ENCODE measurements at regions not wholly inside any gene's neighbourhood (a gene's known extent, or its start where the extent isn't known, plus 50 kb on each side); places are given as distances from the start of the nearest gene placed in this dataset.

- TF ChIP-seq, protein P1, sequence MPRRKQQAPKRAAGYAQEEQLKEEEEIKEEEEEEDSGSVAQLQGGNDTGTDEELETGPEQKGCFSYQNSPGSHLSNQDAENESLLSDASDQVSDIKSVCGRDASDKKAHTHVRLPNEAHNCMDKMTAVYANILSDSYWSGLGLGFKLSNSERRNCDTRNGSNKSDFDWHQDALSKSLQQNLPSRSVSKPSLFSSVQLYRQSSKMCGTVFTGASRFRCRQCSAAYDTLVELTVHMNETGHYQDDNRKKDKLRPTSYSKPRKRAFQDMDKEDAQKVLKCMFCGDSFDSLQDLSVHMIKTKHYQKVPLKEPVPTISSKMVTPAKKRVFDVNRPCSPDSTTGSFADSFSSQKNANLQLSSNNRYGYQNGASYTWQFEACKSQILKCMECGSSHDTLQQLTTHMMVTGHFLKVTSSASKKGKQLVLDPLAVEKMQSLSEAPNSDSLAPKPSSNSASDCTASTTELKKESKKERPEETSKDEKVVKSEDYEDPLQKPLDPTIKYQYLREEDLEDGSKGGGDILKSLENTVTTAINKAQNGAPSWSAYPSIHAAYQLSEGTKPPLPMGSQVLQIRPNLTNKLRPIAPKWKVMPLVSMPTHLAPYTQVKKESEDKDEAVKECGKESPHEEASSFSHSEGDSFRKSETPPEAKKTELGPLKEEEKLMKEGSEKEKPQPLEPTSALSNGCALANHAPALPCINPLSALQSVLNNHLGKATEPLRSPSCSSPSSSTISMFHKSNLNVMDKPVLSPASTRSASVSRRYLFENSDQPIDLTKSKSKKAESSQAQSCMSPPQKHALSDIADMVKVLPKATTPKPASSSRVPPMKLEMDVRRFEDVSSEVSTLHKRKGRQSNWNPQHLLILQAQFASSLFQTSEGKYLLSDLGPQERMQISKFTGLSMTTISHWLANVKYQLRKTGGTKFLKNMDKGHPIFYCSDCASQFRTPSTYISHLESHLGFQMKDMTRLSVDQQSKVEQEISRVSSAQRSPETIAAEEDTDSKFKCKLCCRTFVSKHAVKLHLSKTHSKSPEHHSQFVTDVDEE (CRISPR knock-in tag; IDR thresholded peaks at IDR 0.05) = no peak
- TF ChIP-seq GLIS3 (CRISPR knock-in tag; IDR thresholded peaks at IDR 0.05) (no peak), CSDC2 (CRISPR knock-in tag; IDR thresholded peaks at IDR 0.05) (no peak), ZNF8 (CRISPR knock-in tag; IDR thresholded peaks at IDR 0.05) (no peak), PATZ1 (CRISPR knock-in tag; IDR thresholded peaks at IDR 0.05; ENCODE audit: borderline replicate concordance) (no peak), POU6F1 (CRISPR knock-in tag; IDR thresholded peaks at IDR 0.05; ENCODE audit: borderline replicate concordance, low read depth) (no peak), ZC3H10 (CRISPR knock-in tag; IDR thresholded peaks at IDR 0.05) (no peak), CSRNP3 (CRISPR knock-in tag; IDR thresholded peaks at IDR 0.05) (no peak), RARB (CRISPR knock-in tag; IDR thresholded peaks at IDR 0.05) (no peak), BACH2 (CRISPR knock-in tag; IDR thresholded peaks at IDR 0.05; ENCODE audit: borderline replicate concordance) (no peak)
- ATAC-seq = no peak
Observed at GRCh38 chr11:29486301-29486700, 530.5 kb downstream of the KCNA4 start.

GRCh38 chr11:29485641-29486040, 531.2 kb downstream of the KCNA4 start:
- no peak for ATAC-seq
- TF ChIP-seq PPARA (CRISPR knock-in tag; IDR thresholded peaks at IDR 0.05; ENCODE audit: borderline replicate concordance) (no peak), GLIS3 (CRISPR knock-in tag; IDR thresholded peaks at IDR 0.05) (no peak)

DNA sequence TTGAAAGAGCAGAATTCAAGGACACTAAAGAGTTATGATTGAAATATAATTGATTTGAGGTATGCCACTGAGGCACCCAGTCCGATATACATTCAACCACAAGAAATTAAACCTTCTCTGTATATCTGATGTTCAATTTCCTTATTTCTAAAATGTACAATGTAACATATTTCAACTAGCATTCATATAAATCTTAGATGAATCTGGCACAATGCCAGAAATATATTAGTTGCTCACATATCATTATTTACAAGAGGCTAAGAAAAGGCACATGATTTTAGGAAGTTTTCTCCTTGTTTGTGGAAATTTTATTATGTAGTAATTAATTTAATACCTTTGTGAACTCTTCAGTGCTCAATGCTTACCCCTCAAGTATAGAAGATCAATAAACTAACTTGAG, 532.3 kb downstream of the KCNA4 start:
- ATAC-seq = no peak
- TF ChIP-seq ZNF70 (CRISPR knock-in tag; IDR thresholded peaks at IDR 0.05) (no peak), ZC3H10 (CRISPR knock-in tag; IDR thresholded peaks at IDR 0.05) (no peak), ARNTL (CRISPR knock-in tag; IDR thresholded peaks at IDR 0.05; ENCODE audit: borderline replicate concordance, low read depth) (no peak), OSR1 (CRISPR knock-in tag; IDR thresholded peaks at IDR 0.05) (no peak), BACH2 (CRISPR knock-in tag; IDR thresholded peaks at IDR 0.05; ENCODE audit: borderline replicate concordance) (no peak), ZNF8 (CRISPR knock-in tag; IDR thresholded peaks at IDR 0.05) (no peak), PATZ1 (CRISPR knock-in tag; IDR thresholded peaks at IDR 0.05; ENCODE audit: borderline replicate concordance) (no peak), PPARA (CRISPR knock-in tag; IDR thresholded peaks at IDR 0.05; ENCODE audit: borderline replicate concordance) (no peak), TCF4 (CRISPR knock-in tag; IDR thresholded peaks at IDR 0.05; ENCODE audit: borderline replicate concordance) (no peak), SNAI2 (CRISPR knock-in tag; IDR thresholded peaks at IDR 0.05) (no peak), ZNF565 (CRISPR knock-in tag; conservative IDR thresholded peaks at IDR 0.05; ENCODE audit: low read depth) (no peak), CSDC2 (CRISPR knock-in tag; IDR thresholded peaks at IDR 0.05) (no peak), ISL1 (CRISPR knock-in tag; IDR thresholded peaks at IDR 0.05) (no peak), ZFP30 (CRISPR knock-in tag; IDR thresholded peaks at IDR 0.05) (no peak)
- TF ChIP-seq, protein P1 (CRISPR knock-in tag; IDR thresholded peaks at IDR 0.05) = no peak
- TF ChIP-seq, protein P2, sequence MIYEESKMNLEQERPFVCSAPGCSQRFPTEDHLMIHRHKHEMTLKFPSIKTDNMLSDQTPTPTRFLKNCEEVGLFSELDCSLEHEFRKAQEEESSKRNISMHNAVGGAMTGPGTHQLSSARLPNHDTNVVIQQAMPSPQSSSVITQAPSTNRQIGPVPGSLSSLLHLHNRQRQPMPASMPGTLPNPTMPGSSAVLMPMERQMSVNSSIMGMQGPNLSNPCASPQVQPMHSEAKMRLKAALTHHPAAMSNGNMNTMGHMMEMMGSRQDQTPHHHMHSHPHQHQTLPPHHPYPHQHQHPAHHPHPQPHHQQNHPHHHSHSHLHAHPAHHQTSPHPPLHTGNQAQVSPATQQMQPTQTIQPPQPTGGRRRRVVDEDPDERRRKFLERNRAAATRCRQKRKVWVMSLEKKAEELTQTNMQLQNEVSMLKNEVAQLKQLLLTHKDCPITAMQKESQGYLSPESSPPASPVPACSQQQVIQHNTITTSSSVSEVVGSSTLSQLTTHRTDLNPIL (CRISPR knock-in tag; IDR thresholded peaks at IDR 0.05; ENCODE audit: low read depth) = no peak
